Lung (tissue), 11 donors: ENCODE measurements at regions not wholly inside any gene's neighbourhood (a gene's known extent, or its start where the extent isn't known, plus 50 kb on each side); places are given as distances from the start of the nearest gene placed in this dataset.
"Not testable (repeated sequence)": the region's sequence is repeated elsewhere in the genome, so short reads cannot be mapped to it uniquely, and the experiment has no call there.

Source experiments
- ATAC-seq: fragments of 200-7000 bp; cut with Tn5 transposase; one replicate; pipeline ENCODE4 v1.9.1; 2020; ENCODE audit warnings: moderate number of reproducible peaks; ENCODE audit not compliant: insufficient read depth, low FRiP score
- DNase-seq, 3 donors: peaks; one replicate each; pipeline ENCODE4 v3.0.0-alpha.2; 2013 to 2017
- H3K27ac ChIP-seq, 2 donors: one replicate each; pipeline ENCODE4 v1.5.1; 2013; ENCODE audit warnings: mild to moderate bottlenecking in 2 of 2, moderate library complexity in 2 of 2, control low read depth in 1 of 2, inconsistent platforms in 1 of 2, low read depth in 1 of 2, low read length in 1 of 2
- H3K27me3 ChIP-seq, 3 donors: one replicate each; pipeline ENCODE4 v1.5.1; 2013; ENCODE audit warnings: low read length in 2 of 3; ENCODE audit not compliant: control insufficient read depth in 3 of 3, insufficient read depth in 3 of 3
- H3K36me3 ChIP-seq, 4 donors: one replicate each; pipeline ENCODE4 v1.5.1; 2013; ENCODE audit warnings: low read length in 4 of 4, mild to moderate bottlenecking in 1 of 4, moderate library complexity in 1 of 4; ENCODE audit not compliant: control insufficient read depth in 4 of 4, insufficient read depth in 4 of 4
- H3K4me1 ChIP-seq, 5 donors: one replicate each; pipeline ENCODE4 v1.5.1; 2013; ENCODE audit warnings: low read length in 5 of 5, mild to moderate bottlenecking in 2 of 5, moderate library complexity in 1 of 5; ENCODE audit not compliant: control insufficient read depth in 5 of 5, insufficient read depth in 5 of 5
- H3K4me3 ChIP-seq: one replicate; pipeline ENCODE4 v1.5.1; 2013; ENCODE audit warnings: mild to moderate bottlenecking, control low read depth, moderate library complexity
- H3K9ac ChIP-seq, 2 donors: one replicate each; pipeline ENCODE4 v1.5.1; 2013; ENCODE audit warnings: low read length in 2 of 2, control low read depth in 1 of 2; ENCODE audit not compliant: insufficient read depth in 1 of 2
- H3K9me3 ChIP-seq, 4 donors: one replicate each; pipeline ENCODE4 v1.5.1; 2013; ENCODE audit warnings: low read length in 3 of 4, mild to moderate bottlenecking in 1 of 4, moderate library complexity in 1 of 4; ENCODE audit not compliant: control insufficient read depth in 4 of 4, insufficient read depth in 3 of 4
- WGBS, 2 donors: extraction: QIAGEN DNeasy Blood & Tissue Kit; methylation state at CpG; one replicate each; pipeline ENCODE4 v1.1.7; 2013; 5-methylcytosine and 5-hydroxymethylcytosine counted together
- TF ChIP-seq, protein P1 (sequence below): IDR thresholded peaks from 2 replicates; pipeline ENCODE4 v1.5.1; 2012; ENCODE audit warnings: mild to moderate bottlenecking; ENCODE audit errors: control extremely low read depth, extremely low read depth
- donor health status: control.
- donor health status: control.
- donor health status: Bipolar disorder and iron deficiency.
- donor health status: healthy.
- donor health status: DM: yes; HTN: yes; CAD: no.

DNA sequence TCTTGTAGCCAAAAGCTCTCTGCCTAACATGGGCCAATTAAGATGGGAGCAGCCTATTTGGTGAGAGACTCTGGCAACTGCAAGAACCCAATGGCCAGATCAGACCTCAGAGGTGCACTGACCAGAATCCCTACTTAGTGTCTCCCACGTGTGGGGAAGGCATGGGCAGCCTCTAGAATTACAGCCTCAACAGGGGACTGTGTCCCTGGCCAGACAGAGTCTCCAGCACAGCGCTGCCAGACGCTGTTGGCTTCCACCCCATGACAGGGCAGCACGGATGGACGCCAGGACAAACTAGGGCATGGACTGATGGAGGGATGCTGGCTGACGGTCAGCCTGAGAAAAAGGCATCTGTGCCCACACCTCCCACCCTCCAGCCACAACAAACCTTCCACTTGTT, 729.3 kb upstream of the AUTS2 start:
- DNase-seq: no peak
- peaks cover 0 to 2% (median 0%) of the 10 kb centered on the region in 4 donors for H3K9me3 ChIP-seq
- no peak overlapping the region for H3K4me3 ChIP-seq
- no peak overlapping the region for H3K27ac ChIP-seq
- H3K4me1 ChIP-seq: no peaks in the 10 kb centered on the region
- H3K36me3 ChIP-seq: no peaks in the 10 kb centered on the region
- TF ChIP-seq, protein P1, sequence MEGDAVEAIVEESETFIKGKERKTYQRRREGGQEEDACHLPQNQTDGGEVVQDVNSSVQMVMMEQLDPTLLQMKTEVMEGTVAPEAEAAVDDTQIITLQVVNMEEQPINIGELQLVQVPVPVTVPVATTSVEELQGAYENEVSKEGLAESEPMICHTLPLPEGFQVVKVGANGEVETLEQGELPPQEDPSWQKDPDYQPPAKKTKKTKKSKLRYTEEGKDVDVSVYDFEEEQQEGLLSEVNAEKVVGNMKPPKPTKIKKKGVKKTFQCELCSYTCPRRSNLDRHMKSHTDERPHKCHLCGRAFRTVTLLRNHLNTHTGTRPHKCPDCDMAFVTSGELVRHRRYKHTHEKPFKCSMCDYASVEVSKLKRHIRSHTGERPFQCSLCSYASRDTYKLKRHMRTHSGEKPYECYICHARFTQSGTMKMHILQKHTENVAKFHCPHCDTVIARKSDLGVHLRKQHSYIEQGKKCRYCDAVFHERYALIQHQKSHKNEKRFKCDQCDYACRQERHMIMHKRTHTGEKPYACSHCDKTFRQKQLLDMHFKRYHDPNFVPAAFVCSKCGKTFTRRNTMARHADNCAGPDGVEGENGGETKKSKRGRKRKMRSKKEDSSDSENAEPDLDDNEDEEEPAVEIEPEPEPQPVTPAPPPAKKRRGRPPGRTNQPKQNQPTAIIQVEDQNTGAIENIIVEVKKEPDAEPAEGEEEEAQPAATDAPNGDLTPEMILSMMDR: no peak
- no peak overlapping the region for H3K9ac ChIP-seq
- H3K27me3 ChIP-seq: no peaks in the 10 kb centered on the region
- WGBS, 2 donors: 75 to 78% methylated on average over 6 of the region's 6 CpGs
- no peak for ATAC-seq

DNA sequence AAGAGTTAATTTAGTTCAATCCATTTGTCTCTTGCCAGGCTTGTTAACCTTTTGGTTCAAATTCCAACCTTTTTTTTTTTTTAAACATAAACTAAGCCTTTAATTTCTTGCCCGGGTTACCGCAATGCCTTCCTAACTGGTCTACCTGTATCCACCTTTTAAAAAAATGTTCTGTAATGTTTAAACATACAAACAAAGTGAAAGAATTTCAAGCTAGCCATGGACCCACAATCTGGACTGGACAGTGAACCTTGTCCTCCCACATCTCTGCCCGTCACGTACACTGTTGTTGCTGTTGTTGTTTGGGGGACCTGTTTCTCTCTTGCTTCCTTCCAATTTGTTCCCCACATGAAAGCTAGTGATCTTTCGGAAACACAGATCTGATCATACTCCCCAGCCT, 724.7 kb upstream of the AUTS2 start:
- H3K27me3 ChIP-seq: no peaks in the 10 kb centered on the region
- H3K27ac ChIP-seq: no peak overlapping the region
- peaks cover 0 to 2% (median 0%) of the 10 kb centered on the region in 4 donors for H3K9me3 ChIP-seq
- no peak for DNase-seq
- no peaks in the 10 kb centered on the region for H3K36me3 ChIP-seq
- WGBS, 2 donors: 80 to 89% methylated on average over 5 of the region's 5 CpGs
- H3K9ac ChIP-seq: no peak overlapping the region
- TF ChIP-seq, protein P1: no peak
- H3K4me1 ChIP-seq: no peaks in the 10 kb centered on the region
- no peak for ATAC-seq
- no peak overlapping the region for H3K4me3 ChIP-seq

DNA sequence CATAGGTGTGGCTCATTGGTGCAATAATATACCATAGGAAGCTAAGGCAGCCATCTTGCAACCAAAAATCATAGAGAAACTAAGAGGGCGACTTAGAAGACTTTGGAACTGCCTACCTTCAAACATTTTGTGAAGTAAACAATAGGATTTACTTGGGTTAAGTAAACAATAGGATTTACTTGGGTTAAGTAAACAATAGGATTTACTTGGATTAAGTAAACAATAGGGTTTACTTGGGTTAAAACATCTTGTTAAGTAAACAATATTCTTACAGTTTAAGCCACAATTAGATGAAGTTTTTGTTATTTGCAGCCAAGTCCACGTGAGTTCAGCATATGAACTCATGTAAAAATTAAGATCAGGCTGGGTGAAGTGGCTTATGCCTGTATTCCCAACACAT, 722.4 kb upstream of the AUTS2 start:
- 61 to 65% methylated on average over 2 of the region's 2 CpGs for WGBS, 2 donors
- no peaks in the 10 kb centered on the region for H3K4me1 ChIP-seq
- no peak overlapping the region for H3K9ac ChIP-seq
- no peak overlapping the region for H3K4me3 ChIP-seq
- H3K27ac ChIP-seq: no peak overlapping the region
- H3K27me3 ChIP-seq: no peaks in the 10 kb centered on the region
- peaks cover 0 to 2% (median 0%) of the 10 kb centered on the region in 4 donors for H3K9me3 ChIP-seq
- TF ChIP-seq, protein P1: no peak
- no peak for DNase-seq
- H3K36me3 ChIP-seq: no peaks in the 10 kb centered on the region
- ATAC-seq: no peak

- ATAC-seq, H3K4me1 ChIP-seq, H3K9ac ChIP-seq, H3K27me3 ChIP-seq, H3K36me3 ChIP-seq, DNase-seq, H3K27ac ChIP-seq, H3K9me3 ChIP-seq, H3K4me3 ChIP-seq: not testable (repeated sequence)
- 92 to 98% methylated on average over 1 of the region's 1 CpG for WGBS, 2 donors
Observed at GRCh38 chr7:68887116-68887515, 711.2 kb upstream of the AUTS2 start.
